ENCODE measurements at regions not wholly inside any gene's neighbourhood (a gene's known extent, or its start where the extent isn't known, plus 50 kb on each side); places are given as distances from the start of the nearest gene placed in this dataset.

DNA sequence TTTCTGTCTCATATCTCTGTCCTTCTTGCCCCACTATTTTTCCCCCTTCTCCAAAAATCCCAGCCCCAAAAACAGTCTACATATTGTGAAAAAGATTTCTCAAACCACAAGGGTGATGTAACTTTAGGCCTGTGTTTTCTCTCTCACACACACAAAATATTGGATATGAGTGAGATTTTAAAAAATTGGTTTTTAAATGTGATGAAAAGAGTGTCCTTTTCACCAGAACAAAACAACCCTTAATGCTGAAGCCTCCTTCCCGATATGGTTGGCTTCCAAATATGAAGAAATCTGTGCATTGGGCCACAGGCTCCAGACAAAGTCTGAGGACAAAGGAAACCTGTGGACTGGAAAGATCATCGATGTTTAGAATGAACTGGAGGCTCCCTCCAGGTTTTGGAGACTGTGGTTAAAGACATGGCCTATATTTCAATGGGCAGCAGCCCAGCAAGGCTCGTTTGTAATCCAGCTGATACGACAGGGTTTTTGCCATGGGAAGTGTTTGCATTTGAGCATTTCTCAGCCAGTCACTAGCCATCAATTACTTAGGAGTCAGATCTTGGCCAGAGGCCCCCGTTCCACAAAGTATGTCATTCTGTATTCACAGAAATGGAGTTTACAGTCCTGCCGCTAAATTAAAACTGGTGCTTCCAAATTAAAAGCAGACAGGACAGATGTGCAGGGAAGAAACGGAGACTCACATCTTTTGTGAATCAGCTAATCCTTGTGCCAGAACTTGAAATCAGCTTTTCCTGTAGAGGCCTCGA, 546.3 kb downstream of the EBF1 start:
- no peak for DNase-seq (ENCODE audit: low spot score)

DNA sequence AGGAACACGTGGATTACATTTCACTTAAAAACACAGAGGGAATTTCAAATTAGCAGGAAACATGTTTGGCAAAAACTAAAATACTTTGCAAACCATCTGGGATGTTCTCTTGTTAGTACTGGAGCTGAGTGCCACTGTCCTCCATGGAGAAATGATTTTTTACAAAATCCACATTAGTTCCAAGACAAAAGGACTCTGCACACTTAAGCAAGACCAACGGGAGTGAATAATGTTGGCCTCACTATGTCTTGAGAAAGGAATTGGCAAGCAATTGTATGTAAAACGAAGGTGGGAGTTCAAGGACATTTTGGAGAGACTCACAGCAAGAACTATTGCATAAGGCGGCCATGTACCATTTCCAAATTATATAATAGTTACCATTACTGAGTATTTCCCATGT, 547.5 kb downstream of the EBF1 start:
- no peak for DNase-seq (ENCODE audit: low spot score)

DNA sequence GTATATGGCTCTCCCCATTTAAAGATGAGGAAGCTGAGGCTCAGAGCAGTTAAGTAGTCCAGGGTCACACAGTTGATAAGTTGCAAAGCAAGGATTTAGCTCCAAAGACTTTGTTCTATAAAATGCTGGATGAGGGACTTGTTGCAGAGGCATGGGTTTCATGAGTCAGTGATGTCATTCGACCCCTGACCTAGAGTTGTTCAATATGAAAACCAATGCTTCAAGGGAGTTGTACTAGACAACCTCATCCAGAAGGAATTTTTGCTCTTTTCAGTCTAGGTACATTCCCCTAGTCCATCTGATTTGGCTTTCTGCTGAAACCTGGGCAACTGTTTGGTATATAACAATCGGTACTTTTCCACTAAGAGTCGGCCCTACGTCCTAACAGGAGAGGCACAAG, 550.4 kb downstream of the EBF1 start:
- DNase-seq (ENCODE audit: low spot score), result no peak

- DNase-seq (ENCODE audit: low spot score), result no peak
Observed at GRCh38 chr5:158546748-158547147, 553.0 kb downstream of the EBF1 start.

- no peak for DNase-seq (ENCODE audit: low spot score)
Observed at GRCh38 chr5:158545949-158546530, 553.7 kb downstream of the EBF1 start.

- no peak for DNase-seq (ENCODE audit: low spot score)
Observed at GRCh38 chr5:158544388-158545339, 555.1 kb downstream of the EBF1 start.

- DNase-seq (ENCODE audit: low spot score), result no peak
Observed at GRCh38 chr5:158543539-158544387, 556.0 kb downstream of the EBF1 start.

DNA sequence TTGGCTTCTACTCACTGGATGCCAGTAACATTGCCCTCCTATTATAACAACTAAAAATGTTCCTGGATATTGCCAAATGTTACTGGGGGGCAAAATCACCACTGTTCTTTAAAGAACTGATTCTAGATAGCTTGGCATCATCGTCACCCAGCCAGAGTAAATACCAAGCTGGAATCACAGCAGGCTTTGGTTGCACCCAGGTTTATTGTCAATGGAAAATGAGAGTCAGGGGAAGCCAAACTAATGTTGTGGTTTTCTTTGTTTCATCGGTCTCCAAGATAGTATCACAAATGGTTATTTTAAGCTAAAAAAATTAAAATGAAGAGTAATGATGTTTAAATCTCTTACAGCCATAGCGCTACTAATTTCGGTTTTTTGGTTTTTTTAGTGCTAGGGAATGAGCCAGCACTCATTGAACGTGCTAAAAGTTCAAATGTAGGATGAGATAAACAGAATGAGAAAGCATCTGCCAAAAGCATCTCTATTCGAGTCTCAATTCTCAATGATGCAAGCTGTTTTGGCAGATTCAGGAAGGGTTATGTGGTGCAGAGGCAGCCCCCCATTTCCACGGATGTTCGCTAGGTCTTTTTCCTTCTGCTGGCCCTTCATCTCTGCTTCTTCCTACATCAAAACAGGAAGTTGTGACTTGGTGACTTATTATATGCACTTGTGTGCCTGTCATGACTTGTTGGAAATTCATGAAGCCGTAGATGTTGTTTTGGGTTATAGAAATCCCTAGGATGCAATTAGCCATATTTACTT, 558.0 kb downstream of the EBF1 start:
- no peak for DNase-seq (ENCODE audit: low spot score)

DNA sequence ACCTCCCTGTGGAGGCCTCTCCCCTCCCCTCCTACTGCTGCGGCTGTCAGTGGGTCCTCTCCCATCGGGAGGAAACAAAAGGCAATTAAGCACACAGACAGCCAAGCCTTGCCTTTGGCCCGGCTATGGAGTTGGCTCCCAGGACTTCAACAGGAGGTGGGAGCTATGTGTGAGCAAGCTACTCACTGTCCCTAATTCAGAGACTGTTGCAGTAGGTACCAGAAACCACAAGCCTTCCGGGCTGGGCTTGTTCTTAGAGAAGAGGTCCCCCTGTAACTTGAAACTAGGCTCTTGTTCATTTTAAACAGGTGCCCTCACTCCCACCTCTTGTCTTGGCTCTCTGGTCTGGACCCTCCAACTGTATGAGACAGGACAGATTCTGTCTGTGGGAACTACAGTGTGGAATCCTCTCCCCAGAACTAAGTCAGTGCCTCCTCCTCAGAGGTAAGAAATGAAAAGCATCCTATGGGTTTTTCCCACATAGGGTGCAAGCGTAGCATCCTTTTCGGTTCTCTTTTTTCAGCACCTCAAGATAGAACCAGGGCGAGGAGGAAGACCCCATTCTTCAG, 561.1 kb downstream of the EBF1 start:
- no peak for DNase-seq (ENCODE audit: low spot score)

- DNase-seq (ENCODE audit: low spot score), result no peak
Observed at GRCh38 chr5:158537366-158537765, 562.4 kb downstream of the EBF1 start.

DNA sequence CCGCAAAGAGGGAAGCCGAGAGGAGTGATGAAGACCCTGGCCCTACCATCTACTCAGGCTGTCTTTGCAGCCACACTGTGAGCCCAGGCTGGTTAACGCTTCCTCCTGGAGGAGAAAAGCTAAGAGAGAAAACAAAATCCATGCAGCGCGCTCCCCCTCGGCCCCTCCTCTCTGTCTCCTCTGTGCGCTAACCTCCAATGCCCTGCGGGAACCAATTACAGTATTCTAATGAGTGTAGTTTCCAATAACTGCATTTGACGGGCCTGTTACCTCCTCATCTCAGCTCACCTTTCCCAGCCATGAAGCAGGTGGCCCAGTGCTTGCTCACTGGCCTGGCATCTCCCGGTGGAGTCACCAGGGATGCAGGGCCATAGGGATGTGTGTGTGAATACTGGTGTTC, 565.5 kb downstream of the EBF1 start:
- DNase-seq (ENCODE audit: low spot score), result no peak

DNA sequence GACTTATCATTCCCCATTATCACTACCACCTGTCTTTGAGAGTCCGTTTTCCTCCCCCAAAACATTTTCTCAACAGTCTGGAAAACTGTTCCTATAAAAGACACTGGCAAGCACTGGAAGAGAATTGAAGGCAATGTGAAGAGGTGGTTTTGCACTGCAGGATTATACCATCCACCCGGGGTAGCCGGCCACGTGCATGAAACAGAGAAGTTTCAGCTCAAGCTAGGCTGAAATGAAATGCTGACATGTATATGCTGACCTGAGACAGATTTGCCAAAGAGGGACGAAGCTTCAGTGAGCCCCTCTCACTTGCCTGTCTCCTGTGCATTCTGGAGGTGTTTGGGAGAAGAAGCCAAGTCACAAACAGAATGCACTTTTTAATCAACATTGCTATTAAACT, 567.0 kb downstream of the EBF1 start:
- DNase-seq (ENCODE audit: low spot score), result no peak

DNA sequence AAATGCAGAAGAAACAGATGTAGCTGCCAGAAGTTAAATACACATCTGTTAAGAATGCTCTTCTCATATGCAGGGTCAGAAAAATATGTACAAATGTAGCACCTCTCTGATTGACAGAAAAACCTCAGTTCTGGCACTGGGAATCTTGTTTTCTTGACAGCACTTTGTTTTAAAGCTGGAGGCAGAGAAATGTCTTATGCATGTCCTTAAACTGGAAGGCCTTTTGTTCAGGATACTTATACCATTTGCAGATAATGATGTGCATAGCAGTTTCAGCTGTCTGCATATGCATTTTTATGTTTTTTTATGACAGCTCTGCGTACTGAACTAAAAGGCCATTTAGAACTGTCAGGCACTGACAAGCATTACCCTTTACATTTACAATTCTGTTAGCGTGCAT, 567.9 kb downstream of the EBF1 start:
- DNase-seq (ENCODE audit: low spot score), result no peak

GRCh38 chr5:158530115-158530514, 569.6 kb downstream of the EBF1 start:
- DNase-seq (ENCODE audit: low spot score), result no peak

DNA sequence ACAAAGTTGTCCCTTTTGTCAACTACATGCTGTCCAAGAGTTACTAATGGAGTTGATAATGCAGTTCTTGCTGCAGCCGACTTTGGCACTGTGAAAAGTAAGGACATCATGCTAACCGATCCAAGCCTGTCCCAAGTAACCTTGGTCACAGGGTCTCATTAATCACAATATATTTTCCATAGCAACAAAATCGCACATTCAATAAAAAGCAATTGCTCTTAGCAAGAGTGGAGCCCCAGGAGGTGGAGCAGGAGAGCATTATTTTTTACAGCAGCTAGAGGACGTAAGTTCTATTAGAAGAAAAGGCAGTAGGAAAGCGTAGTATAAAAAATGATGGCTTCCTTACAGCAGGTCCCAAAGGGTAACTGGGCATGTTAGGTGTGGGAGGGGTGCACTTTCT, 570.3 kb downstream of the EBF1 start:
- no peak for DNase-seq (ENCODE audit: low spot score)

- DNase-seq (ENCODE audit: low spot score), result no peak
Observed at GRCh38 chr5:158525663-158526062, 574.1 kb downstream of the EBF1 start.

GRCh38 chr5:158524070-158524469, 575.6 kb downstream of the EBF1 start:
- no peak for DNase-seq (ENCODE audit: low spot score)

DNA sequence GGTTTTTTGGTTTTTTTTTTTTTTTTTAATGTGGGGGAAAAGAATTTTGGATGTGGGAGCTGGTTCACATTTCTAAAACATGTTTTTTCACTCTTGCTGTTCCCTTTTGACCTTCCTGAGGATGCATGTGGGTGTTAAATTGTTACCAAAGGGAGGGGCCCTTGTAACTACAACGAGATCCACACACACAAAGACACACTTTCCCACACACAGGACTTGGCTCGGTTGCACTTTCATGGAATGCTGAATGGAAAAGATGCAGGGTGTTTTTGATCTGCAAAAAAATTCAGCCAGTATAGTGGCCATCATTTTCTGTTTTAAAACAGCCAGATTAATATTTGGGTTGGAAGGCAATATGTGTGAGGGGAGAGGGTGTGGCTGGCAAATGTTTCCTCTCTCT, 576.9 kb downstream of the EBF1 start:
- no peak for DNase-seq (ENCODE audit: low spot score)

- no peak for DNase-seq (ENCODE audit: low spot score)
Observed at GRCh38 chr5:158521995-158522394, 577.7 kb downstream of the EBF1 start.

DNA sequence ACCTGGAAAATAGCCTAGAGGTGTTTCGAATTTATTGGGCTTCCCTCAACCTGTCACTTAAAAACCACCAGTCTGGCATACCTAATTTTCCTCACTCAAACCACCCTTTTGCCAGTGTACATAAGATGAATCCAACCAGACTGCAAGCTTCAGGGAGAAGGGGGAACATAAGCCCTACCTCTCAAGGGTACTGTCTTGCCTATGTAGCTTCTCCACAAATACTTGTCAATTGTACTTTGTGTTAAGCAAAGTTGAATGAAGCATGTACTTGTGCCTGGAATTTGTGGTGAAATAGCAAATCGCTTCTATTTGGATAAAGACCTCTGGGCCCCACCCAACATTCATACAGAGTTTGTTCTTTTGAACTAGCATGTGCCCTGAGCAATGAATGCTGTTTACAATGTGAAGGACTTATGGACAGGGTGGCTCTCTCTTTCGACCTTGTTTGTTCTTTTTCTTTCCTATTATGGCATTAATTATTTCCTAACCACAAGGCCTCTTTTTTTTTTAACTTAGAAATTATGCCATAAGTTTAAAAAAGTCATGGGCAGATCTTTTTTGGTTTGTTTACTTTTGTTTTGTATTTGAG, 580.2 kb downstream of the EBF1 start:
- no peak for DNase-seq (ENCODE audit: low spot score)

Data from CD4-positive, alpha-beta T cell treated with Interleukin-6 at 100 ng/mL for 8 hours (primary cell).